Suppressor macrophage (primary cell): ENCODE measurements at regions not wholly inside any gene's neighbourhood (a gene's known extent, or its start where the extent isn't known, plus 50 kb on each side); places are given as distances from the start of the nearest gene placed in this dataset.

Source experiments
- DNase-seq, 4 experiments: peaks; one replicate each; pipeline ENCODE4 v3.0.0-alpha.2; 2020 to 2022

DNA sequence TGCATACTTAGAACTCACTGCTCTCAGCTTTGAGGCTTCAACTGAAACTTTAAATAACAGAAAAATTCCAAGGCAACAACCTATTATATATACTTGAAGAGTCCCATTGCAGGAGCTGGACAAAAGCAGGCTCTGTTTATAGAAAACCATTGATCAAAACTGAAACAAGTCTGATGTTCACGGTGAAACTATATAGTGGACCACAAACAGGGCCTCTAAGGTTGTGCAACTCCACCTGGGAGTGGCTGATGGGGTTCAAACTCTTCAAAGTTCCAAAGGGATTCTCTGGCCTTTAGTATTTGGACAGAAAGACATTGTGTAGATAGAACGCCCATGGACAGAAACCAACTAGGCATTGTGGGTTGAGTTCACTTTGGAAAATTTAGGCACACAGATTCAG is 140.3 kb downstream of the ZC3H11B start:
- DNase-seq, result no peak

DNA sequence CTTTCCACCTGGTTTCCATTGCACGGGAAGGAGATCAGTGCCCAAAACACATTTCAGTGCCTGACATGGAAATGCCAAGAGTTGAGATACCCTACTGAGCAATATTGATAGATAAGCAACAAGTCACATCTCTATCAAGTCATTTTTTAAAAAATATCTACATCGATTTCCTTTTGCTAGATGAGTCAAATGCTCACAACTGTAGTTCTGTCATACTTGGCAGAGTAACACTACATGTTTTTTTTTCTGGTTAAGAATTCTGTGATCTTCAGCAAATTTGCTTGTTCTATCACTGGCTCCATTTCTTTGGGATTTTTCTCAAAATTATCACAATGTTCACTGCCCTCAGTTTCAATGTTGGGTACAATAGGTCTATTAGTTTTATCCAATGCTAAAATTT is 145.4 kb downstream of the ZC3H11B start:
- no peak for DNase-seq

DNA sequence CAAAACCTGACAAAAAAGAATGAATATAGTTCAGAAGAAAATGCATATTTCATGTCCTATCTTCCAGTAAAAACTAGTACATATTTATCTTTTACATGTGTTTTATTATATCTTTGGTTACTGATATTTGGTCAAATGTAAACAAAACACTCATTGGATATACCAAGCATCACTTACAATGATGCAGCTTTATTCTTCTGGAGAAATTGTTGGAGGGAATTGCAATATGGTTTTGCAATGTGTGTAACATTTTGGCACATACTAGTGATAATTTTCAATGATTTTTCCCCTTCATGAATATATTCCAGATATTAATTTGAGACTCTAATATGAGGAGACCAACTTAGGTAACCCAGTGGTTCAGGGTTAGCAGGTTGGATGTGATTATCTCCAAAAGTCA is 146.1 kb downstream of the ZC3H11B start:
- no peak for DNase-seq

DNA sequence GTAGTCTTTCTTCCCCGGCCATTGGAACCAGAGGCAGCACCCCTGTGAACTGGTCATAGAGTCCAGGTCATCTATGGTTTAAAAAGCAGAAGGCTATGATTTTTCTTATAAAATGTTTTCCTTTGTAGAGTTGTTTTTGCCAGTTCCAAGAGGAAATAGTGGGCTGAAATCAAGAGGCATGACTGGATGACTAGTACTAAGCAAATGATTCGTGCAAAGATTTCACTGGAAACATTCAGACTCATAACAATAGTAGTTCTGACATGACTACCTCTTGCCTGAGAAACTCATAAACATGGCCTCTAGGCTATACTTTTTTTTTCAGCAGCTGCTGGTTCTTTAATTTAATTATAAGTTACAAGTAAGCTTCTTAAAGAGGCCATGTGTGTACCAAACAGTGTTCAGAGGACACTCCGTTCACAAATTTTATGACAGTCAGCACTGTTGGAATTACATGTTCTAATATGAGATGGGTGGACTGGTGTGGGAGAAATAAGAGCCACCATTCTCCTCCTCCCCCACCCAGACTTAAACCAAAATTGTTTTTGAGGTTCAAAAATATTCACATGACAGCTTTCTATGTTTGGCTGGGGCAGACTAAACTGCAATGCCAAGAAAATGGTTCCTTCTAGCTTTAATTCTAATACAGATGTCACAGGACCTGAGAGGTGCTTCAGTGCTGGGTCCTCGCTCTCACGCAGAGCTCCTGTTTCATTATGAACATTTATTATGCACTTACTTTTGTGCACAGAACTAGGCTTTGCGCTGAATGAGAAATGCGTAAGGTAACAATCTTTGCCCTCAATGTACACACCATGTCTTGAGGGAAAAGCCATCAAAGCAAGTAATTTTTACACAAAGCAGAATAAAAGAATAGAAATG is 147.5 kb downstream of the ZC3H11B start:
- DNase-seq, result peak; percentile 51 to 91 (median 76)

DNA sequence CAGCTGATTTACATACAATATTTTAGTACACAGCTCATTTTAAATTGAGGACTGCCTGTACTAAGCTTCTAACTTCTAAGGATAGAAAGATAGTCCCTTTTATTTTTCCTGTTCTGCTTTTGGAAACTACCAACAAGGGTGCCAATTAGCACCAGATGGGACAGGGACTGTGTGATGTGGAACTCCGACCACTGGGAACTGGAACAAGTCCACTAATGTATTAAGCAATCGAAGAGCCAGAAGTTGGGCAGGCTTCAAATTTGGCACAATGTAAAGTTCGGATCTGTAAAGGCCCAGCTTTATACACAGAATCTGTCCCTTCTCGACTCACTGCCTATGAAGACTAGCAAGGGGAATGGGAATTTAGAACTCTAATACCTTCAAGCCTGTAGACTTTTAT is 149.3 kb downstream of the ZC3H11B start:
- DNase-seq, result peak in 3 of 4 experiments; percentile 22 to 31 (median 22)

DNA sequence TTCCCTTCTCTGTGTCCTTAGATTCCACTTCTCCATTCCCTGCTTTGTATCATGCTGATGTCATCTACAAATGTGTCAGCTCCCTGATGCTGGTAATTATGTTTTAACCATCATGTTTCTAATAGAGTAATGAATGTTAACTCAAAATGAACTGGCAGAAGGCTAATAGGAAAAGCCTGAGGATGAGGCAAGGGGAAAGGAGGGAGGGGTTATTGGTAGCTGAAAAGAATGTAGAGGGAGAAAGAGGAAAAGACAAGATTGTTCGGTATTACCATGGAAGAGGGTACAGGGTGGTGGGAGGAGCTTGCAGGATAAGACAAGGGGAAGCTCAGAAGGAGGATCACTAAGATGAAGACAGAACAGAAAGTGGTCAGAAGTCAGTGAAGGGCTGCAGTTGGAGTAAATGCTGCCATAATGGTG is 150.9 kb downstream of the ZC3H11B start:
- peak; percentile 39 to 78 (median 66) for DNase-seq

DNA sequence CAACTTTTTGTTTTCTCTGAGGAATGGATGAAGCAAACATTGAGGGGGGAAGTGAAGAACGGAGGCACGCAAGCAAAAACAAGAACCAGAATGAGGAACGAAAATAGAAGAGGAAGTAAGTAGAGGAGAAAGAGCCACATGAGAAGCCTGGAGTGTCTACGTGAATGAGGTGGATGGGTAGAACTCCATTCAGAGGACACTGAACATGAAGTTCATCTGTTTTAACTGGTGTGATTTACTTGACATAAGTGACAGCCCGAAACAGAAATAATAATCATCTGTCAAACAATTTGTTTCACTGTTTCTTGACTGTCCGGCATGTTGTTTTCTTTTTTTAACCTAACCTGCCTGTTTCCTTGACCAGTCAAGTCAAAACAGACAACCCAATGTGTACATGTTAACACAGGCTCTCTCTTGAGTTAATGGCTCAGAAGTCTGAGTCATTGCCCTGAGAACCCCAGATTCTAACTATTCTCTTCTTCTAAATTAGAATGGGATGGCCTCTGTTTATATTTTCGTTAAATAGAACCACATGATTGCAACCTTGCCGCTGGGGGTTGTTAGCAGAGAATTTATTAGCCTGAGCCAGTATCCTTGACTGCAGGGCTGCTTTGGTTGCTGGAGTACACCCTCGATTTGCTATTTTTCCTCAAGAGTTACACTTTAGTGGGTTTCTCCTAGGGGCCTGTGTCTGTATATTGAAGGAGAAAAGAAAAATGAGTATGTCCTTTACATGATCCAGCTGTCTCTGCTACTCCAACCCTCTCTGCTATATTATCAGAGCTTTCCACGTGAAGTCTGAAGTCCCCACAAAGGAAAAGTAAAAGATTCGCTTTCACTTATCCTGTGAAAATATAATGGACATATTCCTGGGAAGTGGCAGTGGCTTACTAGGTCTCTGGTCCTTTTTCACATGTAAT is 151.7 kb downstream of the ZC3H11B start:
- DNase-seq, result peak; percentile 70 to 92 (median 84)

DNA sequence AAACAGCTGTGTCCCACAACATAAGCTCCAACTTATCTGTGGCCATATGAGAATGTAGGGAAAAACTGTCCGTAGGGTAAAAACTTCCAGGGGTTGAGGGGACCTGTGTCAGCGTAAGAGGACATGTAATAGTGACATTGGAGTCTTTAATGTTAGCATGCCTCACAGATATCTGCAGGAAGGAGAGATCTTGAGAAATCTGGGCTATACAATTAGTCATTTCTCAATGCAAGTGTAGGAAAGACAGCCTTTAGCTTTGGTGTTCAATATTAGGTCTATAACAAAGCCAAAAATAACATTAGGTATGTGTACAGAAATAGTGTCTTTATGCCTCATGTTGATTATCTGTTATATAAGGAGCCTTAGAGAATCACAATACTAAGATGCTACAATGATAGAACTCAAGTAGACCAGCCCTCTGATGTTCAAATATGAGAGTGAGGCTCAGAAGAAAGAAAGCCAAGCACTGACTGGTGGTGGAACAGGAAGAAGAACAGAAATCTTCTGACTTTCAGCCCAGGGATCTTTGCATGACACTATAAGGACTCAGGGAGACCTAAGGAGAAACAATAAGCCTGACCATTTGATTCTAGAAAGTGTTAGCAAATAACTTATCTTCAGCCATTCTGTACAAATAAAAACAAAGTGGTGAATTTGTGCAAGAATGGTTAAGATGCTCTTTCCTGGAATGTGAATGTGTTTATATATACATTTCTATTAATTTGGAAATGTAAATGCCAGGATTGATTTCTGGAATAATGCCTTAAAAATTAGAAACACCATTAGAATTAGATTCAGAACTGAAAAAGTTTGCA is 152.6 kb downstream of the ZC3H11B start:
- peak; percentile 38 to 75 (median 64) for DNase-seq

DNA sequence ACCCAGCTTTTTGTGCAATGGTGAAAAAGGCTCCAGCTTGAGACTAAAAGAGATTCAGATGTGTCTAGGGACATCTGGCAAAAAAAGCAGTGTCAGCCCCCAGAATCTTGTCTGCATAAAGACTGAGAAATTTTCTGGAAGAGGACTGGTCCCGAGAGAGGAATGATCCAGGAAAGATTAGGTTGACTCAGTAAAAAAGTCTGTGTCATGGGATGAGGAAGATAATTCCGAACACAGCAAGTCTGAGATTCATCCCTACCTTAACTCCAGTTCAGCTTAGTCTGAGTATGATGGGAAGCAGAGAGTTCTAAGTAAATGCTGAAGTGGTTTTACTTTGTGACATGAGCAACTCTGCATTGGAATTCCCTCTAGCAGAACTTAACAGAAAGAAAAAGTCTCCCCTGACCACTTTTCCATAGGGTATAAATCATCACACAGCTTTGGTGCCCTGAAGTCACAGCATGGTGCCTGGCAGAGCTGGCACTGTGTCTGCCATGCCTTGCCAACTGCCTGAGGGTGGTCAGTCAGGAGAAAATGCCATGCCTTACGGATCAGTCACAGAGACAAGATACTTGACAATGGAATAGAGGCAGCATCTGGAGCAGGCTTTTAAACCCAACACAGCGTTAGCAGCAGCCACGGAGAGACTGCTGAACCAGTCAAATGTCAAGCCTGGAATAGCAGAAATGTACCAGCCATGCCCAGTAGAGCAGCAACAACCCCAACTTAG is 153.4 kb downstream of the ZC3H11B start:
- DNase-seq, result peak in 3 of 4 experiments; percentile 15 to 40 (median 27)

DNA sequence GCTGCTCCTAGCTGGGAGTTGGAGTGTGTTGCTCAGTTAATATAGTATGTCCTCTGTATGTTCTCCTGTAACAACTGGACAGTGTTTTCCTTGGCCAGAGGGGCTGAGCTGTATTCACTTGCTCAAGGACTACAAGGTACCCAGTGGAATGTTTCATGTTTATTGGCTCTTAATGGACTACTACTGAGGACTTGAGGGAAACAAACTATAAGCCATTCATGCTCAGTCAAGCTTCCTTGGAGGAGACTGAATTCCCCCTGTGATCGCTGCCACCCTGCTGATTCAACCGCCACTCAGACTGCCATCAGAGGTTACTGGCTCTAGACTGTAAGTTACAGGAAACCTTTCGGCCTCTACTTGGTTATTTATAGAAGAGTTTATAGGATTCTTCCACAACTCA is 166.6 kb downstream of the ZC3H11B start:
- DNase-seq, result no peak

DNA sequence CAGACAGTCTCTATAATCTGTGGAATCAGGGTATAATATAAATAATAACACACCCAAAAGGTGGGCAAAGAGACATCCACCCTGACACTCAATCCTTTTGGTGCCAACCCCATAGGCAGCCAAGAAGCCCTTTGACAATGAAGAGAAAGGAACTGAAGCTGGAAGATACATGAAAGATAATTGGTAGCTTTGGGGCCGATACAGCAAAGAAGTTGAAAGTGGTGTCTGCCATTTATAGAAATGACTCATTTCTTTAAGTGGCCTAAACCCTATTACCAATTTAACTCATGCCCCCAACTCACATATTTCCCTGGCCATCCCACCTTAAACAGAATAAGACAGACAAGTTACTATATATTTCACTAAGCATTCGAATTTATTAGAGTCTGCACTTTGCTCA is 167.0 kb downstream of the ZC3H11B start:
- DNase-seq, result no peak

DNA sequence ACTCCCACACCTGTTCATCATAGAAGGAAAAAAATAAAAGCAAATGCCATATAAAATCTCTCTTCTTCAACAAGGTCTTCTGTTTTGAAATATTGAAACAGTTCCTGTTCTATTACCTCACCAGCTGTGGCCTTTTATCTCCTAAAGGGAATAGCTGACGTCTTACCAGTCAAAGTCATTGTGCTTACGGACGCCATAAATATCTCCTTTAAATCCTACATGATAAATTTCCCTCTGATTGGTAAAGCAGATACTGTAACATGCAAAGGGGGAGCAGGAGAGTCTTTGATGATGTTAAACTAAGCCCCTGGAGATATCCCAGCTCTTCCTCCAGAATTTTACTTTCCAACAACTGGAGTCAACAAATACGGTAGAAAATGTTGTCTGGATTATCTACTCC is 168.4 kb downstream of the ZC3H11B start:
- no peak for DNase-seq

DNA sequence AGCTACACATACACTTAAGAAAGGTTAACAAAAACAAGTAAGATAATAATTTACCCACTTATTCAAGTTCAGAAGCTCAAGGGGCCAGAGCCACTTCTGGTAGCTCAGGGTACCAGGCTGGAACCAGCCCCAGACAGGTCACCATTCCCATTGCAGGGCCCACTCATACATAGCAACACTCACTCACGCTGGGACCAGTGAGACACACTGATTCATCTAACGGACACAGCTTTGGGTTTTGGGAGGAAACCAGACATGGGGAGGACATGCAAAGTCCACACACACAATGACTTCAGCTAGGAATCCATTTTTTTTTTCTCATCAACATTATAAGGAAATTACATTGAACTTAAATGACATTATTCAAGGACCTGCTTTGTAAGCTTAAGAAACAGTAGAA is 169.1 kb downstream of the ZC3H11B start:
- DNase-seq, result no peak

DNA sequence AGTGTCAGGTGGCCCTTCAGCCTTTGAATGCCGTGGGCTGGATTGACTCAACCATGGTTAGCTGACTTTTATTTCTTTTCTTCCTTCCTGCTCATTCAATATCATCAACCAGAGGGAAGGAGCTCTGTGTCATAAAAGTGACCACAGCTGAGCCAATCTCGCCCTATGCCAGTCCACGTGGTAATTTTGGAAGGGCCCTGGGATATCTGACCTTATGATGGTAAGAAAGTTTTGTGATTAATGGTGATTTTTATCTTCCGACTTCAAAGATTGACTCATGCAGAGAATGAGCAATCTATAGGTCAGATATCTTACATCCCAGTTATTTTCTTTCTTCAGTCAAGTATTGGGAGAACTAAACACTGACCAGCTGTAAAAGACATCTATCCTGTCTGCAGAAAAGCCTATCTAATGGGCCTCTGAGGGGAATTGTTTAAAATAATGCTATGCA is 170.3 kb downstream of the ZC3H11B start:
- peak in 2 of 4 experiments; percentile 28 to 37 for DNase-seq

DNA sequence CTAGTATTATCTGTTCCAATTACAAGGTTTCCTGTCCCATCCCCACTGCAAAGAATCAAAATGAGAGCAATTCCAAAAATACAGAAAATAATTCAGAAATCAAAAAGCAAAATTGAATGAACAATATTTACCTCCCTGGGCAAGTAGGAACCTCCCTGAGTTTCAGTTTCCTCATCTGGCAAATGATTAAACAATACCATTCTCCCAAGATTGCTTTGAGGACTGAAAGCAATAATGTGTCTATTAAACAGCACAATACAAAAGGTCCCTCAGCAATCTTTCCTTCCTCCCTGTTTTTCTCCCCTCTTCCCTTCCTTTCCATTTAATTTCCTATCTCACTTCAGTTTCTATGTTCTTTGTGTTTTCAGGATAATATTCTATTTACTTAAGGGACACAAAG is 171.0 kb downstream of the ZC3H11B start:
- no peak for DNase-seq

DNA sequence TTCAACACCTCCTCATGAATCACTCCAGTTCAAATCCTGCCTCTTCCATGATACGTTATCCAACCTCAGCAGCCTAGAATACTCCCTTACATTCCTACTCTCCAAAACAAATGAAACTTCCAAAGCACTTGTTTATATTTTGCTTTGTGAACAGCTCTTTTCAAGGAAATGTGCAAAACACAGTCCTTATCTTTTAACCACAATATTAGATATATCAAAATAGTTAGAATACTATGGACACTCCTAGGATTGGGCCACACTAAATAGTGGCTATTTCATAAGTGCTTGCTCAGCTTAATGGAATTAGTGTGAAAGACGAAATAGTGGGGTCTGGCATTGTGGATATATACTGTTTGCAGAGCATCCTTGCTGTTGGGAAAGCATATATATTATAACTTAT is 173.5 kb downstream of the ZC3H11B start:
- no peak for DNase-seq

DNA sequence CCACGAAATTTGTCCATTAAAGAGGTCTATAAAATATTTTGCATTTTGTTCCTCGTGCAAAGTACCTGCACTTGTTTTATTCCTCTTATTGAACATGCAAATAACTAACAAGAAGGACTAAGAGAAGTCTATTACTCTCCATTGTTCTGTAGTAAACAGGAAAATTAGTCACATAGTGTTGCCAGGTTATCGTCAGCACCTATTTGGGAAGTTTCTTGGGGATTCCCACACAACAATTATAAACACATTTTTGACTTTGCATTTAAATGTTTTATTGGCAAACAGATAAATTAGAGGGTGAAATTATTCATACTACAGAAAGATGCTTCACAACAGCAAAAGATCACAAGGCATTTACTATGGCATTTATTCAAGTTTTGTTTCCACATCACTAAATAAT is 174.5 kb downstream of the ZC3H11B start:
- no peak for DNase-seq

DNA sequence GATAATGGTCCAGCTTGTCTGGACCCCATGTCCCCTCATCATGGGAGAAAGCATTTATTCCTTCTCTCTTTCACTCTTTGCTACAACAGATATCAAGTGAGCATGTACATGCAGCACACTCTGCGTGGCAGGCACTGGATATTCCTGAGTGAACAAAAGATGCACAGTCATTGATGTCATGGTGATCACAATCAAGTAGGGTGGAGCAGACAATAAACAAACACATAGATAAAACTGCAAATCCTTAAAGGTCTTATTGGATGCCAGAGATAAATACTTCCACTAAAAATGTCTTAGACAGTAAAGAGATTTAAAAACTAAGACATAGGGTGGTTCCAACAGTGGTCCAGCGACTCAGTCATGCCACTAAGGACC is 178.0 kb downstream of the ZC3H11B start:
- no peak for DNase-seq

DNA sequence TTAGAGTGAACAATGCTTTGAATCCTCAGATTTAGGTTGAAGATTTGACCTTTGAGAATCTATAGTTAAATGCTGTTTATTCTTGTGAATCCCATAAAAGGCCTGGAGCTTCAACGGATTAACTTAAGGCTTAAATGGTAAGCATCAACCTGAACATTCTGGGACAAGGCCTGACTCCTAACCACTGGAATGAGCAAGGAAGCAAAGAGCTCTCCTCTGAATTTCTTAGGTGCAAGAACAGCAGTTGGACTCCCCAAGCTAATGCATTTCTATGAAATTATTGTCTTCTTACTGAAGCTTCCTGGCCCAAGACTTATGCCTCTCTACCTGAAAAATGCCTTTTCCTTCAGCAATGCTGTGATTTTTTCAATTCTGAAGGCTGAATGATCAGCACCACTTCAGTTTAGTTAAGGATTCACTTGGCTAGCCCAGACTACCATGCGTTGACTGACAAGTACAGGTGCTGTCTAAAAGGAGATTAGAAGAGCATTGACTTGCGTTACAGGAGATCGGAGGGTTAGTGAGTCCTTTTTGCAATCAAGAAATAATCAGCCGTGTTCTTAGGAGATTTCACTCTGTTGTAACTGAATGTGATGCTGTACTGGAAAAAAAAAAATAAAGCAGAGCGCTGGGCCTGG is 178.5 kb downstream of the ZC3H11B start:
- DNase-seq, result no peak

DNA sequence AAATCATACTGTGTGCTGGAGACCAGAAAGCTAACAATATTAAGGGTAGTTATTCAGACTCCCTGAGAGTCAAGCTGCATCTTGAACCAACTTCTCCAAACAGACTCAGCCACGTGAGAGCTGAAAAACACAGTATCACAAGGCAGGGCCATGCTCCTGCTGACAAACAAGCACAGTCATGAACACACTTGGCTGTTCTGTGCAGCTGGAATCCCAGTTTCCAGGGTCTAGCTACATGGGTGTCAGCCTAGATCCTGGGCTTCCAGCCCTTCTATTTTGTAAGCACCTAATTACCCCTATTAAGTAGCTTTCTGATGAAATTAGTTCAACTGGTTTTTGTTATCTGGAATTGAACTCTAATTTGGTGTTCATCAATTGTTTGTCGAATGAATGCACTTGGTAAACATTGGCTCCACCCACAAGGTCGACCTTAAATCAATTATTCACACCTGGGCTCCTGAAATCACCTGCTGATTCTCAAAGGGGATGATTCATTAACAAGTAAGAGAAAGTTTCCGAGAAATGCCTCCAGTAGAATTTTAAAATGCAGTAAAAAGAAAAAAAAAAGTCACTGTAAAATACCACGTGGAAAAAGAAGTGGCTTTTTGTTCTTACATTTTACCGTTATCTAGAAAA is 179.3 kb downstream of the ZC3H11B start:
- peak; percentile 8 to 24 (median 16) for DNase-seq

DNA sequence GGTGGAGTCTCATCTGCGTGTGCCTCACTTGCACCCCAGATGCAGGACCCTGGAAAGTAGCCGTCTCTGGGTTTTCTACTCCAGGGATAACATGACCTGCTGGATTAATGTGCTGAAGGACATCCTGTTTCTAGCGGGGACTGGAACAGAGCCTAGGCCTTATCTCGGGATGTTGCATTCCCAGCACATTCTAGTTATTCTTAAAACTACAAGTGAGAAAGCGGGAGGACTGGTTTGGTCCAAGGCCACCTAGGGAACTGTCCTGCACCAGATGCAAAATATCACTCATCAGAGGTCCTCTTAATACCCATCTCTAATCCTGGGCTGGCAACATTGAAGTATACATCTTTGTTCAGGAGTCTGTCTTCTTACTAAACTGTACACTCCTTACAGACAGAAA is 179.9 kb downstream of the ZC3H11B start:
- no peak for DNase-seq
